SK-N-SH treated with all-trans-retinoic acid at 6 μM for 48 hours (cell line): ENCODE measurements at regions not wholly inside any gene's neighbourhood (a gene's known extent, or its start where the extent isn't known, plus 50 kb on each side); places are given as distances from the start of the nearest gene placed in this dataset.

Experiments
- BACH2 ChIP-seq: fragments of 250-450 bp; sonication (Bioruptor Pico); IDR thresholded peaks from 2 replicates; pipeline ENCODE4 v1.9.0; 2021; ENCODE audit warnings: mild to moderate bottlenecking, borderline replicate concordance
- CREB5 ChIP-seq: fragments of 250-450 bp; sonication (Bioruptor Pico); IDR thresholded peaks from 2 replicates; pipeline ENCODE4 v1.5.1; 2020; ENCODE audit warnings: low read depth, mild to moderate bottlenecking, moderate library complexity
- GLIS3 ChIP-seq: fragments of 250-450 bp; sonication (Bioruptor Pico); IDR thresholded peaks from 2 replicates; pipeline ENCODE4 v1.5.0; 2020; ENCODE audit warnings: mild to moderate bottlenecking, moderate library complexity
- PATZ1 ChIP-seq: fragments of 250-450 bp; sonication (Bioruptor Pico); IDR thresholded peaks from 2 replicates; pipeline ENCODE4 v1.8.0; 2020; ENCODE audit warnings: mild to moderate bottlenecking, moderate library complexity, borderline replicate concordance
- PPARA ChIP-seq: fragments of 250-450 bp; sonication (Bioruptor Pico); IDR thresholded peaks from 2 replicates; pipeline ENCODE4 v1.5.0; 2020; ENCODE audit warnings: mild to moderate bottlenecking, borderline replicate concordance
- SNAI2 ChIP-seq: fragments of 250-450 bp; sonication (Bioruptor Pico); IDR thresholded peaks from 2 replicates; pipeline ENCODE4 v1.5.0; 2020; ENCODE audit warnings: mild to moderate bottlenecking, moderate library complexity
- ZC3H10 ChIP-seq: fragments of 250-450 bp; sonication (Bioruptor Pico); IDR thresholded peaks from 2 replicates; pipeline ENCODE4 v1.5.1; 2021; ENCODE audit warnings: mild to moderate bottlenecking, moderate library complexity
- ZFP30 ChIP-seq: fragments of 450-650 bp; formaldehyde crosslinking; IDR thresholded peaks from 2 replicates; pipeline ENCODE4 v1.5.0; 2022; ENCODE audit warnings: mild to moderate bottlenecking, moderate library complexity
- ZNF8 ChIP-seq: fragments of 450-650 bp; formaldehyde crosslinking; IDR thresholded peaks from 2 replicates; pipeline ENCODE4 v1.5.0; 2020; ENCODE audit warnings: mild to moderate bottlenecking, moderate library complexity

GRCh38 chr13:22662771-22663170, 518.0 kb upstream of the SGCG start:
- TF ChIP-seq ZFP30 (no peak), SNAI2 (CRISPR knock-in tag) (no peak), BACH2 (no peak), PPARA (CRISPR knock-in tag) (no peak), ZC3H10 (CRISPR knock-in tag) (no peak), PATZ1 (CRISPR knock-in tag) (no peak), GLIS3 (CRISPR knock-in tag) (no peak), CREB5 (CRISPR knock-in tag) (no peak), ZNF8 (no peak)
